ENCODE measurements at regions not wholly inside any gene's neighbourhood (a gene's known extent, or its start where the extent isn't known, plus 50 kb on each side); places are given as distances from the start of the nearest gene placed in this dataset.

- TF ChIP-seq CTCF (conservative IDR thresholded peaks at IDR 0.05 in 1 of 2, IDR thresholded peaks at IDR 0.05 in 1 of 2; ENCODE audit: low read depth in 1 of 2, low read length in 2 of 2) = no peak
- no peak for TF ChIP-seq EZH2 (IDR thresholded peaks at IDR 0.05; ENCODE audit: low read length, missing control alignments)
These were observed 183.7 kb upstream of the ZC3H12A start for GRCh38 chr1:37290718-37291117.

All from fibroblast of lung (primary cell).